RWPE2 (cell line): ENCODE measurements at regions not wholly inside any gene's neighbourhood (a gene's known extent, or its start where the extent isn't known, plus 50 kb on each side); places are given as distances from the start of the nearest gene placed in this dataset.
A peak's percentile ranks its signal among the peaks of the same experiment; 100 is the strongest.
"Not testable (repeated sequence)": the region's sequence is repeated elsewhere in the genome, so short reads cannot be mapped to it uniquely, and the experiment has no call there.

Experiments
- ATAC-seq: fragments of 200-7000 bp; cut with Tn5 transposase; 3 replicates; pipeline ENCODE4 v1.9.1; 2021; ENCODE audit warnings: low read depth
- DNase-seq: peaks from one replicate; pipeline ENCODE4 v3.0.0-alpha.2; 2020; ENCODE audit warnings: low spot score
- H3K27ac ChIP-seq: fragments of 450-650 bp; 2 replicates; pipeline ENCODE4 v1.5.1; 2017; ENCODE audit warnings: mild to moderate bottlenecking; ENCODE audit not compliant: poor library complexity, severe bottlenecking
- H3K27me3 ChIP-seq: fragments of 250-450 bp; sonication (Bioruptor Pico); 2 replicates; pipeline ENCODE4 v1.5.1; 2021; ENCODE audit warnings: mild to moderate bottlenecking, moderate library complexity; ENCODE audit not compliant: insufficient read depth, poor library complexity, severe bottlenecking
- H3K36me3 ChIP-seq: fragments of 250-450 bp; sonication (Bioruptor Pico); 2 replicates; pipeline ENCODE4 v1.5.1; 2020; ENCODE audit warnings: low read depth, mild to moderate bottlenecking, moderate library complexity
- H3K4me1 ChIP-seq: fragments of 250-450 bp; sonication (Bioruptor Pico); 2 replicates; pipeline ENCODE4 v1.5.1; 2021; ENCODE audit warnings: mild to moderate bottlenecking, moderate library complexity; ENCODE audit not compliant: insufficient read depth, poor library complexity, severe bottlenecking
- H3K4me3 ChIP-seq: fragments of 250-450 bp; sonication (Bioruptor Pico); 2 replicates; pipeline ENCODE4 v1.5.1; 2021; ENCODE audit warnings: mild to moderate bottlenecking, moderate library complexity; ENCODE audit not compliant: severe bottlenecking
- H3K9me3 ChIP-seq: fragments of 250-450 bp; sonication (Bioruptor Pico); 2 replicates; pipeline ENCODE4 v1.5.1; 2021; ENCODE audit warnings: mild to moderate bottlenecking, moderate library complexity; ENCODE audit not compliant: severe bottlenecking
- CTCF ChIP-seq: fragments of 450-650 bp; IDR thresholded peaks from one replicate; pipeline ENCODE4 v1.5.1; 2017; ENCODE audit warnings: mild to moderate bottlenecking, moderate library complexity; ENCODE audit not compliant: poor library complexity, severe bottlenecking

GRCh38 chr17:30600060-30600829 is 123.0 kb downstream of the GOSR1 start:
- no peaks in the 10 kb centered on the region for H3K36me3 ChIP-seq
- peak overlapping the region; percentile 90 for H3K4me3 ChIP-seq
- ATAC-seq: peak; percentile 94
- no peaks in the 10 kb centered on the region for H3K27me3 ChIP-seq
- peak overlapping the region; percentile 76 for H3K27ac ChIP-seq
- peak; percentile 68 for TF ChIP-seq CTCF
- DNase-seq: peak; percentile 80
- peaks cover 3% of the 10 kb centered on the region for H3K4me1 ChIP-seq
- H3K9me3 ChIP-seq: no peaks in the 10 kb centered on the region

GRCh38 chr17:30599428-30600059 is 122.3 kb downstream of the GOSR1 start:
- DNase-seq: no peak
- peak overlapping the region; percentile 76 for H3K27ac ChIP-seq

GRCh38 chr17:30597776-30598288 is 120.6 kb downstream of the GOSR1 start:
- H3K4me3 ChIP-seq: no peak overlapping the region
- H3K9me3 ChIP-seq: no peaks in the 10 kb centered on the region
- H3K36me3 ChIP-seq: no peaks in the 10 kb centered on the region
- no peak overlapping the region for H3K27ac ChIP-seq
- TF ChIP-seq CTCF: no peak
- no peaks in the 10 kb centered on the region for H3K27me3 ChIP-seq
- no peaks in the 10 kb centered on the region for H3K4me1 ChIP-seq
- no peak for ATAC-seq
- no peak for DNase-seq

More at GRCh38 chr17:30599428-30600059, 122.3 kb downstream of the GOSR1 start:
- Histone ChIP-seq H3K36me3 (no peaks in the 10 kb centered on the region), H3K4me1 (peaks cover 3% of the 10 kb centered on the region), H3K4me3 (peak overlapping the region; percentile 90), H3K27me3 (no peaks in the 10 kb centered on the region), H3K9me3 (no peaks in the 10 kb centered on the region)
- no peak for ATAC-seq
- TF ChIP-seq CTCF: no peak

GRCh38 chr17:30596948-30597775 is 120.0 kb downstream of the GOSR1 start:
- H3K27ac ChIP-seq, H3K36me3 ChIP-seq, H3K27me3 ChIP-seq, H3K4me1 ChIP-seq, H3K4me3 ChIP-seq, ATAC-seq, H3K9me3 ChIP-seq, DNase-seq: not testable (repeated sequence)

GRCh38 chr17:30594953-30595371 is 117.8 kb downstream of the GOSR1 start:
- H3K27me3 ChIP-seq, H3K4me1 ChIP-seq, H3K36me3 ChIP-seq, H3K4me3 ChIP-seq, ATAC-seq, H3K27ac ChIP-seq, DNase-seq, H3K9me3 ChIP-seq: not testable (repeated sequence)
